ENCODE measurements at regions not wholly inside any gene's neighbourhood (a gene's known extent, or its start where the extent isn't known, plus 50 kb on each side); places are given as distances from the start of the nearest gene placed in this dataset.

GRCh38 chr12:127143020-127143419 lies 1124.0 kb upstream of the TMEM132C start:
- intact Hi-C loops (cut with DNase I), result no loop called here
- H3K4me1 ChIP-seq, result peaks cover 6% of the 10 kb centered on the region

GRCh38 chr12:127144770-127145169 lies 1122.2 kb upstream of the TMEM132C start:
- no peaks in the 10 kb centered on the region for H3K27me3 ChIP-seq
- no peaks in the 10 kb centered on the region for H3K36me3 ChIP-seq
- ATAC-seq, result no peak
- TF ChIP-seq CTCF (IDR thresholded peaks at IDR 0.05), result no peak
- intact Hi-C loops (cut with DNase I), result no loop called here
- H3K27ac ChIP-seq, result no peak overlapping the region
- H3K9me3 ChIP-seq, result no peaks in the 10 kb centered on the region
- DNase-seq, result no peak
- no peak overlapping the region for H3K4me3 ChIP-seq
- peaks cover 6% of the 10 kb centered on the region for H3K4me1 ChIP-seq

More at GRCh38 chr12:127143020-127143419, 1124.0 kb upstream of the TMEM132C start:
- Histone ChIP-seq H3K4me3 (no peak overlapping the region), H3K36me3 (no peaks in the 10 kb centered on the region), H3K27ac (no peak overlapping the region), H3K9me3 (no peaks in the 10 kb centered on the region), H3K27me3 (no peaks in the 10 kb centered on the region)
- TF ChIP-seq CTCF (IDR thresholded peaks at IDR 0.05), result no peak
- no peak for ATAC-seq
- no peak for DNase-seq

GRCh38 chr12:127145241-127145928 lies 1121.6 kb upstream of the TMEM132C start:
- ATAC-seq (no peak), DNase-seq (no peak)
- H3K27ac ChIP-seq, result no peak overlapping the region
- no peak for TF ChIP-seq CTCF (IDR thresholded peaks at IDR 0.05)
- no peaks in the 10 kb centered on the region for H3K27me3 ChIP-seq
- peak overlapping the region; percentile 62 for H3K4me3 ChIP-seq
- no peaks in the 10 kb centered on the region for H3K36me3 ChIP-seq
- intact Hi-C loops (cut with DNase I), result no loop called here
- H3K4me1 ChIP-seq, result peaks cover 6% of the 10 kb centered on the region
- no peaks in the 10 kb centered on the region for H3K9me3 ChIP-seq

GRCh38 chr12:127145929-127146789 lies 1120.8 kb upstream of the TMEM132C start:
- Histone ChIP-seq H3K4me1 (peaks cover 6% of the 10 kb centered on the region), H3K27ac (peak overlapping the region; percentile 60), H3K36me3 (no peaks in the 10 kb centered on the region), H3K9me3 (no peaks in the 10 kb centered on the region), H3K4me3 (peak overlapping the region; percentile 62), H3K27me3 (no peaks in the 10 kb centered on the region)
- intact Hi-C loops (cut with DNase I), result no loop called here
- DNase-seq (peak; percentile 88), ATAC-seq (peak; percentile 95)
- no peak for TF ChIP-seq CTCF (IDR thresholded peaks at IDR 0.05)

GRCh38 chr12:127146991-127147718 lies 1119.8 kb upstream of the TMEM132C start:
- no peaks in the 10 kb centered on the region for H3K27me3 ChIP-seq
- DNase-seq (no peak), ATAC-seq (no peak)
- intact Hi-C loops (cut with DNase I), result no loop called here
- no peak for TF ChIP-seq CTCF (IDR thresholded peaks at IDR 0.05)
- peaks cover 6% of the 10 kb centered on the region for H3K4me1 ChIP-seq
- H3K9me3 ChIP-seq, result no peaks in the 10 kb centered on the region
- no peak overlapping the region for H3K27ac ChIP-seq
- H3K4me3 ChIP-seq, result peak overlapping the region; percentile 62
- H3K36me3 ChIP-seq, result no peaks in the 10 kb centered on the region

Data from upper lobe of right lung (tissue), 1 donor.